ENCODE measurements at regions not wholly inside any gene's neighbourhood (a gene's known extent, or its start where the extent isn't known, plus 50 kb on each side); places are given as distances from the start of the nearest gene placed in this dataset.

DNA sequence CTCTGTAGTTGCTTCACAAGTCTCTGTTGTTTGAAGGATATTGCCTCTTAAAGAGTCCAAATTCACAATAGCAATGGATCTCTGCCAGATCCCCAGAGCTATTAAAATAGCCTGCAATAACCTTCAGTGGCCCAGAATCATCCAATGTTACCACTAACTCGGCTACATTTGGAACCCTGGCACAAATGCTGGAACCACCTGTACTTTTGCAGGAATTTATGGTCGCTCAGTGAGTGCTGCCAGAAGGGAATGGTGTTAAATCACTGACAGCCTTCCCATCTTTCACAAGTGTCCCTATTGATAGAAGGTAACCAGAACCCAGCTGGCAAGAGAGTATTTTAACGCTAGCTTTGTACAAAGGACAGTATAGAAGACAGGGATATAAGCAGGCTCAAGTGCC is 298.8 kb upstream of the PLSCR5 start:
- TF ChIP-seq CTCF (conservative IDR thresholded peaks at IDR 0.05 in 1 of 2, IDR thresholded peaks at IDR 0.05 in 1 of 2; ENCODE audit: extremely low read depth in 1 of 2, insufficient read depth in 1 of 2, low read depth in 1 of 2, low read length in 2 of 2): no peak
- TF ChIP-seq EZH2 (IDR thresholded peaks at IDR 0.05; ENCODE audit: borderline replicate concordance, low read length): no peak
